ENCODE measurements at regions not wholly inside any gene's neighbourhood (a gene's known extent, or its start where the extent isn't known, plus 50 kb on each side); places are given as distances from the start of the nearest gene placed in this dataset.
"Not testable (repeated sequence)": the region's sequence is repeated elsewhere in the genome, so short reads cannot be mapped to it uniquely, and the experiment has no call there.

DNA sequence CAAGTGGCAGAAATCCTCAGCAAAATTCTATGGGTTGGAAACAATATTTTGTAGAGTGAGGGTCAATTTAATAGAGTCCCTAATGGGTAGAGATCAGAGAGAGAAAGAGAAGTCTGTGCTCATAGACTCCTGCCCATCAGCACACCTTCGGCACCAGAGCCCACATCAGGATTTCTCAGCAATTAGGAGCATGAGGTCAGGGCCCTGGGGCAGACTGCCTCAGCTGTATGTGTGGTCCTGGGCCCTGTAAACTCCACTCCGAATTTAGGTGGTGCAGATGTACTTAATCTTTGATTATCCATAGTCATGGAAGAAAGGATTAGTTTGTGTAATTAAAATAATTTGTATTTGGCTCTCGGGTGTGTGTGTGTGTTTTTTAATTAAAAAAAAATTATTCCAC, 372.6 kb downstream of the AEBP2 start:
- TF ChIP-seq, protein P1, sequence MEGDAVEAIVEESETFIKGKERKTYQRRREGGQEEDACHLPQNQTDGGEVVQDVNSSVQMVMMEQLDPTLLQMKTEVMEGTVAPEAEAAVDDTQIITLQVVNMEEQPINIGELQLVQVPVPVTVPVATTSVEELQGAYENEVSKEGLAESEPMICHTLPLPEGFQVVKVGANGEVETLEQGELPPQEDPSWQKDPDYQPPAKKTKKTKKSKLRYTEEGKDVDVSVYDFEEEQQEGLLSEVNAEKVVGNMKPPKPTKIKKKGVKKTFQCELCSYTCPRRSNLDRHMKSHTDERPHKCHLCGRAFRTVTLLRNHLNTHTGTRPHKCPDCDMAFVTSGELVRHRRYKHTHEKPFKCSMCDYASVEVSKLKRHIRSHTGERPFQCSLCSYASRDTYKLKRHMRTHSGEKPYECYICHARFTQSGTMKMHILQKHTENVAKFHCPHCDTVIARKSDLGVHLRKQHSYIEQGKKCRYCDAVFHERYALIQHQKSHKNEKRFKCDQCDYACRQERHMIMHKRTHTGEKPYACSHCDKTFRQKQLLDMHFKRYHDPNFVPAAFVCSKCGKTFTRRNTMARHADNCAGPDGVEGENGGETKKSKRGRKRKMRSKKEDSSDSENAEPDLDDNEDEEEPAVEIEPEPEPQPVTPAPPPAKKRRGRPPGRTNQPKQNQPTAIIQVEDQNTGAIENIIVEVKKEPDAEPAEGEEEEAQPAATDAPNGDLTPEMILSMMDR (conservative IDR thresholded peaks at IDR 0.05; ENCODE audit: low read length): no peak
- TF ChIP-seq EZH2phosphoT487 (IDR thresholded peaks at IDR 0.05; ENCODE audit: borderline replicate concordance, low read depth, low read length): no peak

DNA sequence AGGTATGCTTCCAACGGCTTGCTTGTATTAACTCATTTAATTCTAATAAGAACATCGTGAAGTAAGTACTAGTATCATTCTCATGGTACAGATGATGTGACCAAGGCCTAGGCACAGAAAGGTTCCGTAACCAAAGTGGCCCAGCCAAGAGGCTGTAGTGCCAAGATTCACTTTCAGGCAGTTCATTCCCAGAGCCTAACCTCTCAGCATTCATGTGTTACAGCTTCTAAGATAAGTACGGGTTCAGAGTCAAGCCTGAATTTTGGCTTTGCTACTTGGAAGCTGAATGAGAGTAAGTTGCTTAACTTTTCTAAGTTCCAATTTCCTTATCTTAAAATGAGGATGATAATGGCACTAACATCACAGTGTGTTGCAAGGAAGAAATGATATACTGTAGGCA, 379.9 kb downstream of the AEBP2 start:
- H3K9me3 ChIP-seq (ENCODE audit: low read length): no peaks in the 10 kb centered on the region
- BruUV-seq (replicated peaks): no TSS peak
- no peak overlapping the region for H3K4me3 ChIP-seq (ENCODE audit: low read depth, low read length, poor library complexity, severe bottlenecking)
- ChIA-PET POLR2A (interaction anchor here (0.7 kb wide), 1 partner anchor 605 kb away, joined by 3 read pairs; no protein-coding TSS in a partner anchor), CTCF (ENCODE audit: unreplicated experiment) (no interaction called here)
- no peak overlapping the region for H3K27ac ChIP-seq (ENCODE audit: low read depth, low read length, poor library complexity, severe bottlenecking)
- H3K4me1 ChIP-seq (ENCODE audit: insufficient read depth, low read length, poor library complexity, severe bottlenecking): no peaks in the 10 kb centered on the region
- H4K20me1 ChIP-seq (ENCODE audit: insufficient read depth, low read length): no peaks in the 10 kb centered on the region
- TF ChIP-seq, protein P1 (conservative IDR thresholded peaks at IDR 0.05; ENCODE audit: low read length): no peak
- TF ChIP-seq EZH2phosphoT487 (IDR thresholded peaks at IDR 0.05; ENCODE audit: borderline replicate concordance, low read depth, low read length): no peak
- H2AFZ ChIP-seq (ENCODE audit: low read length): no peak overlapping the region
- DNase-seq (ENCODE audit: low spot score): no peak
- no peak overlapping the region for H3K4me2 ChIP-seq (ENCODE audit: low read length)
- H3K36me3 ChIP-seq (ENCODE audit: insufficient read depth, low read length): no peaks in the 10 kb centered on the region
- no peaks in the 10 kb centered on the region for H3K79me2 ChIP-seq (ENCODE audit: insufficient read depth, low read depth, low read length)
- intact Hi-C loops (cut with micrococcal nuclease; ENCODE audit: unreplicated experiment): no loop called here
- no peaks in the 10 kb centered on the region for H3K9me2 ChIP-seq (ENCODE audit: insufficient read depth, low read length)

More for the DNA sequence above, 372.6 kb downstream of the AEBP2 start:
- POLR2A ChIA-PET: no interaction called here
- no peaks in the 10 kb centered on the region for H3K9me2 ChIP-seq (ENCODE audit: insufficient read depth, low read length)
- no peak overlapping the region for H3K4me3 ChIP-seq (ENCODE audit: low read depth, low read length, poor library complexity, severe bottlenecking)
- CTCF ChIA-PET (ENCODE audit: unreplicated experiment): no interaction called here
- intact Hi-C loops (cut with micrococcal nuclease; ENCODE audit: unreplicated experiment): no loop called here
- BruUV-seq (replicated peaks): no TSS peak
- no peak overlapping the region for H2AFZ ChIP-seq (ENCODE audit: low read length)
- H3K79me2 ChIP-seq (ENCODE audit: insufficient read depth, low read depth, low read length): no peaks in the 10 kb centered on the region
- no peaks in the 10 kb centered on the region for H3K4me1 ChIP-seq (ENCODE audit: insufficient read depth, low read length, poor library complexity, severe bottlenecking)
- no peak overlapping the region for H3K27ac ChIP-seq (ENCODE audit: low read depth, low read length, poor library complexity, severe bottlenecking)
- no peak for DNase-seq (ENCODE audit: low spot score)
- H4K20me1 ChIP-seq (ENCODE audit: insufficient read depth, low read length): no peaks in the 10 kb centered on the region
- no peaks in the 10 kb centered on the region for H3K36me3 ChIP-seq (ENCODE audit: insufficient read depth, low read length)
- no peak overlapping the region for H3K4me2 ChIP-seq (ENCODE audit: low read length)
- no peaks in the 10 kb centered on the region for H3K9me3 ChIP-seq (ENCODE audit: low read length)

DNA sequence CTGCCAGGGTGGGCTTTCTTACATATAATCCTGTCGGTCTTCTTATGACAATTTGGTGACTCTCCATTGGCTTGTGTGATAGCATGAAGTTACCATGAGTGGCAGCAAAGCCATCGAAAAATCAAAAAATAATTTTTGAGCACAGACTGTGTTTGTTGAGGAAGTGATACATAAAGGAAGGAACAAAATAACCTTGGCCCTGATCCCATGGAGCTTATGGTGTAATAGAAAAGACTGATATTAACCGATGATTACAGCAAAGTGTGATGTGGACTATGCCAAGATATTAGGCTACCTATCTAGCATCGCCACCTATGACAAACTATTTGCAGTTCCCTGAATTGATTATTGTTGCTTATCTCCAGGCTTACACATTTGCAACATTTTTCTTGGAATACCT, 383.2 kb downstream of the AEBP2 start:
- H3K27ac ChIP-seq (ENCODE audit: low read depth, low read length, poor library complexity, severe bottlenecking): no peak overlapping the region
- no TSS peak for BruUV-seq (replicated peaks)
- no peaks in the 10 kb centered on the region for H3K79me2 ChIP-seq (ENCODE audit: insufficient read depth, low read depth, low read length)
- no peak for DNase-seq (ENCODE audit: low spot score)
- H3K4me1 ChIP-seq (ENCODE audit: insufficient read depth, low read length, poor library complexity, severe bottlenecking): no peaks in the 10 kb centered on the region
- no peaks in the 10 kb centered on the region for H4K20me1 ChIP-seq (ENCODE audit: insufficient read depth, low read length)
- intact Hi-C loops (cut with micrococcal nuclease; ENCODE audit: unreplicated experiment): no loop called here
- ChIA-PET CTCF (ENCODE audit: unreplicated experiment) (no interaction called here), POLR2A (no interaction called here)
- H3K36me3 ChIP-seq (ENCODE audit: insufficient read depth, low read length): no peaks in the 10 kb centered on the region
- TF ChIP-seq EZH2phosphoT487 (IDR thresholded peaks at IDR 0.05; ENCODE audit: borderline replicate concordance, low read depth, low read length): no peak
- TF ChIP-seq, protein P1 (conservative IDR thresholded peaks at IDR 0.05; ENCODE audit: low read length): no peak
- no peaks in the 10 kb centered on the region for H3K9me3 ChIP-seq (ENCODE audit: low read length)
- H3K4me3 ChIP-seq (ENCODE audit: low read depth, low read length, poor library complexity, severe bottlenecking): no peak overlapping the region
- no peaks in the 10 kb centered on the region for H3K9me2 ChIP-seq (ENCODE audit: insufficient read depth, low read length)
- no peak overlapping the region for H3K4me2 ChIP-seq (ENCODE audit: low read length)
- no peak overlapping the region for H2AFZ ChIP-seq (ENCODE audit: low read length)

DNA sequence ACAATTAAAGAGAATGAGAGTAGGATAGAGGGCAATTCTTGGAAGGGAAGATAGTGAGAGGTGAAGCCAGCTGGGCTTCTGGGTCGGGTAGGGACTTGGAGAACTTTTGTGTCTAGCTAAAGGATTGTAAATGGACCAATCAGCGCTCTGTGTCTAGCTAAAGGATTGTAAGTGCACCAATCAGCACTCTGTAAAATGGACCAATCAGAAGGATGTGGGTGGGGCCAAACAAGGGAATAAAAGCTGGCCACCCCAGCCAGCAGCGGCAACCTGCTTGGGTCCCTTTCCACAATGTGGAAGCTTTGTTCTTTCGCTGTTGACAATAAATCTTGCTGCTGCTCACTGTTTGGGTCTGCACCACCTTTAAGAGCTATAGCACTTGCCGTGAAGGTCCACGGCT, 384.0 kb downstream of the AEBP2 start:
- BruUV-seq (replicated peaks): not testable (repeated sequence)
- POLR2A ChIA-PET: interaction anchor here (0.6 to 0.7 kb wide), 2 partner anchors 507 to 542 kb away, joined by 3 read pairs; no protein-coding TSS in a partner anchor

More for the DNA sequence above, 384.0 kb downstream of the AEBP2 start:
- intact Hi-C loops (cut with micrococcal nuclease; ENCODE audit: unreplicated experiment); DNase-seq (ENCODE audit: low spot score); H3K27ac ChIP-seq (ENCODE audit: low read depth, low read length, poor library complexity, severe bottlenecking); H3K79me2 ChIP-seq (ENCODE audit: insufficient read depth, low read depth, low read length); H3K4me3 ChIP-seq (ENCODE audit: low read depth, low read length, poor library complexity, severe bottlenecking); H3K4me2 ChIP-seq (ENCODE audit: low read length); H3K36me3 ChIP-seq (ENCODE audit: insufficient read depth, low read length); CTCF ChIA-PET (ENCODE audit: unreplicated experiment); H2AFZ ChIP-seq (ENCODE audit: low read length); H3K4me1 ChIP-seq (ENCODE audit: insufficient read depth, low read length, poor library complexity, severe bottlenecking); H4K20me1 ChIP-seq (ENCODE audit: insufficient read depth, low read length); H3K9me2 ChIP-seq (ENCODE audit: insufficient read depth, low read length); H3K9me3 ChIP-seq (ENCODE audit: low read length): not testable (repeated sequence)
